ENCODE measurements at regions not wholly inside any gene's neighbourhood (a gene's known extent, or its start where the extent isn't known, plus 50 kb on each side); places are given as distances from the start of the nearest gene placed in this dataset.

DNA sequence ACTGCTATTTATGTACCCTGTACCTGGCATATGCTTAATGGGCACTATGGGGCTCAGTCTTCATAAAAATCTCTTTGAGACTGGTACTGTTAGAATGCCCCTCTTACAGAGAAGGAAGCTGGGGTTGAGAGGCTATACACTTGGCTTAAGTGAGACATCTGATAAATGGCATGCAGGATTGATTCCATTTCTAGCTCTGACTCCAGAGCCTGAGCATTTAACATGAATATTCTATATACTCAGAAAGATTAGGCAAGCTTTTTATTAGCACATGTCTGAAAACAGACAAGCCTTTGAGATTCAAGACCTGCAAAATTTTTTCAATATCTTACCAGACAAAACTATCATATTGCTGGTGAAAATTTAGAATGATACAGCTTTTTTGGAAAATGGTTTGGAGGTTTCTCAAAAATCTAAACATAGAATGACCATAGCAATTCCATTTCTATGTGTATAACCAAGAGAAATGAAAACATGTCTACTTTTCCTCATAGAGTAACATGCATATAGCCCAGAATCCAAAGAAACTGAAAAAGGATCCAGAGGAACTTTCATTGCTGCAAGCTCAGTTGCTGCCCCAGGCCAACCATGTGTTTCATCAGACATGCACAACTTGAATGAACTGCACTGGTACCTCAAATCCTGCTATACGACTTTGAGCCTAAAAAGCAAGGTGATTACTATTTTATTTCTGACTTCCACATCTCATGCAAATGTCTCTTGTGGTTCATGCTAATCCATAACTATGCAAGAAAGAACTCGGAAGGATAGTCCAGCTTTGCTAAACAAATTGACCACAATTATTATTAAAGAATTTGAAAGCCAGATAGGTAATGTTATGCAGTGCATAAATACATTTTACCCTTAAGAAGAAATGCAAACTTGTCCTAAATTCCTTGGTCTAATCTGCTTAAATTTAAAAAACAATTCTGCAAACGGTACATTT is 389.0 kb upstream of the GRIA1 start:
- intact Hi-C loops (cut with DNase I; ENCODE audit: low total_unique reads) = no loop called here
- DNase-seq (ENCODE audit: low spot score in 2 of 2) = no peak
- no peak overlapping the region for H3K4me3 ChIP-seq (ENCODE audit: low read depth, poor library complexity, severe bottlenecking)
- no peak for TF ChIP-seq POLR2A (IDR thresholded peaks at IDR 0.05)
- TF ChIP-seq, protein P1, sequence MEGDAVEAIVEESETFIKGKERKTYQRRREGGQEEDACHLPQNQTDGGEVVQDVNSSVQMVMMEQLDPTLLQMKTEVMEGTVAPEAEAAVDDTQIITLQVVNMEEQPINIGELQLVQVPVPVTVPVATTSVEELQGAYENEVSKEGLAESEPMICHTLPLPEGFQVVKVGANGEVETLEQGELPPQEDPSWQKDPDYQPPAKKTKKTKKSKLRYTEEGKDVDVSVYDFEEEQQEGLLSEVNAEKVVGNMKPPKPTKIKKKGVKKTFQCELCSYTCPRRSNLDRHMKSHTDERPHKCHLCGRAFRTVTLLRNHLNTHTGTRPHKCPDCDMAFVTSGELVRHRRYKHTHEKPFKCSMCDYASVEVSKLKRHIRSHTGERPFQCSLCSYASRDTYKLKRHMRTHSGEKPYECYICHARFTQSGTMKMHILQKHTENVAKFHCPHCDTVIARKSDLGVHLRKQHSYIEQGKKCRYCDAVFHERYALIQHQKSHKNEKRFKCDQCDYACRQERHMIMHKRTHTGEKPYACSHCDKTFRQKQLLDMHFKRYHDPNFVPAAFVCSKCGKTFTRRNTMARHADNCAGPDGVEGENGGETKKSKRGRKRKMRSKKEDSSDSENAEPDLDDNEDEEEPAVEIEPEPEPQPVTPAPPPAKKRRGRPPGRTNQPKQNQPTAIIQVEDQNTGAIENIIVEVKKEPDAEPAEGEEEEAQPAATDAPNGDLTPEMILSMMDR (IDR thresholded peaks at IDR 0.05) = no peak
- WGBS, 2 donors = 58 to 67% methylated on average over 3 of the region's 3 CpGs

DNA sequence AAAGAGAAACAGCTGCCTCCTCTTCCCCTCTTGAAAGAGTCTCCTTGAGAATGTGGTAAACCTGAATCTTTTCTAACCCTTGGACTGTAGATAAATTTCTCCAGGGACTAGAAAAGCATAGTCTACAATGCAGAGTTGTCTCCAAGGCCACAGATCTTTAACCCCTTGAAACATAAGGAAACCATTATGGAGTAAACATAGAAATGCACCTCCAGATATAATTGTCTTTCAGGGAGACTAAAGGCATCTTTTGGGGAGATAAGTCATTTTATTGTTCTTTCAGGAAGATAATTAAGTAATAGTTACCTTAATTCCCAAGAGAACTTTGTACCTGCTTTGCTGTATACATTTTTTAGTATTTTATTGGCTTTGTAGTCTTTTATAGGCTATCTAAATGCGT is 373.6 kb upstream of the GRIA1 start:
- TF ChIP-seq POLR2A (IDR thresholded peaks at IDR 0.05) = no peak
- TF ChIP-seq, protein P1 (IDR thresholded peaks at IDR 0.05) = no peak
- no peak for DNase-seq (ENCODE audit: low spot score in 2 of 2)
- WGBS, 2 donors = 53 to 59% methylated on average over 1 of the region's 1 CpG
- intact Hi-C loops (cut with DNase I; ENCODE audit: low total_unique reads) = no loop called here
- H3K4me3 ChIP-seq (ENCODE audit: low read depth, poor library complexity, severe bottlenecking) = no peak overlapping the region

DNA sequence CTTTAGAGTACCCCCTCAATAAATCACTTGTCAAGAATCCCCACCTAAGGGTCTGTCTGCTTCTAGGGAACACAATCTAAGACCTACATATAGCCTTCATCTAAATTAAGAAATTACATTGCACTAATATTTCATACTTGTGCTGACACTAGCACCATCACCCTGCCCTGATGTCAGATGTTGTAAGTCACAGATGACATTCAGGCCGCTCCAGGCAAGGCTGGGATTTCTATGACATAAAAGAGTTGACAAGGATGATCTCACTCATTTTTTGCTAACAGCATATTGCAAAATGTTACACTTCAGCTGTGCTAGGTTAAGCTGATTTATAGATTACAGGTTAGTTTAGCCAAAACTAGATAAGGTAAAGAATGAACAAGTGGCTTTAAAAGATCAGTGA is 372.5 kb upstream of the GRIA1 start:
- TF ChIP-seq, protein P1 (IDR thresholded peaks at IDR 0.05) = no peak
- TF ChIP-seq POLR2A (IDR thresholded peaks at IDR 0.05) = no peak
- WGBS, 2 donors = 45 to 62% methylated on average over 1 of the region's 1 CpG
- no peak for DNase-seq (ENCODE audit: low spot score in 2 of 2)
- intact Hi-C loops (cut with DNase I; ENCODE audit: low total_unique reads) = no loop called here
- H3K4me3 ChIP-seq (ENCODE audit: low read depth, poor library complexity, severe bottlenecking) = no peak overlapping the region

DNA sequence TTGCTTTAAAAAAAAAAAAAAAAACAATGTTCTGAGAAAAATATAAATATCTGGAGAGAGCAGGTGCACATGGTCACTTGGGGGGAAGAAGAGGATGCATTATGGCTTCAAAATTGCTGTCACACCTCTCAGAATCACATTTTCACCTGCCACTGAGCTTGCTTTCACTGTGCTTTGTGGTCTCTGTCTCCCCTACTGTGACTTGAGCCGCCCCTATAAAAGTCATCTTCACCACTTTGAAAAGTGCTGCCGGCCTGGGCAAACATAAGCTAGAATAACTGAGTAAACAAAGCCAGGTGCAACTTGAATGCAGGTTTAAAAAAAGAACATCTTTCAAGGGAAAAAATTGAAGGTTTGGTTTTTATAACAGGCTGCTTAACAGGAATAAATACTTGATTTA is 368.1 kb upstream of the GRIA1 start:
- intact Hi-C loops (cut with DNase I; ENCODE audit: low total_unique reads) = no loop called here
- 21 to 31% methylated on average over 2 of the region's 2 CpGs for WGBS, 2 donors
- no peak for DNase-seq (ENCODE audit: low spot score in 2 of 2)
- TF ChIP-seq POLR2A (IDR thresholded peaks at IDR 0.05) = no peak
- TF ChIP-seq, protein P1 (IDR thresholded peaks at IDR 0.05) = no peak
- H3K4me3 ChIP-seq (ENCODE audit: low read depth, poor library complexity, severe bottlenecking) = no peak overlapping the region

DNA sequence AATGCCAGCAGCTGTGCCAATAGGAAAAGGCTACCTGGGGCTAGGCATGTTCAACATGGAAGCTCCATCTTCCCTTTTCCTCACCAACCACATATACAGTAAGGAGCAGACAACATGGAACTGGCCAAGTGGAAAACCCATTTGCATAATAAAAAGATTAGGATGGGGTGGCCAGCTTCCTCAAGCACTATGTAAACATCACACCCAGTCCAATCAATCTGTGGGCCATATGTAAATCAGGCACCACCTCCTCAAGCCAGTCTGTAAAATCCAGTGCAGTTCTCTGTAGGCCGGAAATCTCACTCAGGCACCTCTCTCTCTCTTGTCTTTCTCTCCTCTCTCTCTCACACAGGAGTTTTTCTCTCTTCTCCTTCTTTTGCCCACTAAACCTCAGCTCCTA is 360.2 kb upstream of the GRIA1 start:
- 74 to 81% methylated on average over 1 of the region's 1 CpG for WGBS, 2 donors
- intact Hi-C loops (cut with DNase I; ENCODE audit: low total_unique reads) = no loop called here
- no peak for DNase-seq (ENCODE audit: low spot score in 2 of 2)
- TF ChIP-seq POLR2A (IDR thresholded peaks at IDR 0.05) = no peak
- TF ChIP-seq, protein P1 (IDR thresholded peaks at IDR 0.05) = no peak
- no peak overlapping the region for H3K4me3 ChIP-seq (ENCODE audit: low read depth, poor library complexity, severe bottlenecking)

Measured in lower leg skin (tissue), 4 donors.